ENCODE measurements at regions not wholly inside any gene's neighbourhood (a gene's known extent, or its start where the extent isn't known, plus 50 kb on each side); places are given as distances from the start of the nearest gene placed in this dataset.
A peak's percentile ranks its signal among the peaks of the same experiment; 100 is the strongest.

- DNase-seq: no peak
- ChIA-PET POLR2A (no interaction called here), CTCF (interaction anchor here (1.1 kb wide), 1 partner anchor 14 kb away, joined by 3 read pairs; no protein-coding TSS in a partner anchor)
- Histone ChIP-seq H3K4me1 (ENCODE audit: control extremely low read depth in 1 of 4, control insufficient read depth in 4 of 4, insufficient read depth in 4 of 4, low read length in 3 of 4) (peaks cover 0 to 8% (median 3%) of the 10 kb centered on the region in 4 experiments), H3K27me3 (replicated peaks in 2 of 5; ENCODE audit: control insufficient read depth in 4 of 5, insufficient read depth in 5 of 5, low read length in 4 of 5) (no peaks in the 10 kb centered on the region), H3K36me3 (ENCODE audit: control insufficient read depth in 4 of 4, insufficient read depth in 4 of 4, low read length in 3 of 4) (no peaks in the 10 kb centered on the region), H3K4me3 (ENCODE audit: control insufficient read depth in 1 of 7, extremely low read depth in 1 of 7, insufficient read depth in 4 of 7, low read depth in 2 of 7, low read length in 6 of 7) (no peak overlapping the region), H3K27ac (ENCODE audit: insufficient read depth in 1 of 2, low read depth in 1 of 2, low read length in 2 of 2, poor library complexity in 1 of 2, severe bottlenecking in 2 of 2) (no peak overlapping the region), H3K9me3 (ENCODE audit: control extremely low read depth in 1 of 5, control insufficient read depth in 4 of 5, insufficient read depth in 2 of 5, low read depth in 1 of 5, low read length in 4 of 5) (no peaks in the 10 kb centered on the region)
- 96% methylated on average over 4 of the region's 6 CpGs for WGBS (ENCODE audit: insufficient coverage)
Observed at GRCh38 chr2:128628996-128629395, 310.3 kb upstream of the HS6ST1 start.

DNA sequence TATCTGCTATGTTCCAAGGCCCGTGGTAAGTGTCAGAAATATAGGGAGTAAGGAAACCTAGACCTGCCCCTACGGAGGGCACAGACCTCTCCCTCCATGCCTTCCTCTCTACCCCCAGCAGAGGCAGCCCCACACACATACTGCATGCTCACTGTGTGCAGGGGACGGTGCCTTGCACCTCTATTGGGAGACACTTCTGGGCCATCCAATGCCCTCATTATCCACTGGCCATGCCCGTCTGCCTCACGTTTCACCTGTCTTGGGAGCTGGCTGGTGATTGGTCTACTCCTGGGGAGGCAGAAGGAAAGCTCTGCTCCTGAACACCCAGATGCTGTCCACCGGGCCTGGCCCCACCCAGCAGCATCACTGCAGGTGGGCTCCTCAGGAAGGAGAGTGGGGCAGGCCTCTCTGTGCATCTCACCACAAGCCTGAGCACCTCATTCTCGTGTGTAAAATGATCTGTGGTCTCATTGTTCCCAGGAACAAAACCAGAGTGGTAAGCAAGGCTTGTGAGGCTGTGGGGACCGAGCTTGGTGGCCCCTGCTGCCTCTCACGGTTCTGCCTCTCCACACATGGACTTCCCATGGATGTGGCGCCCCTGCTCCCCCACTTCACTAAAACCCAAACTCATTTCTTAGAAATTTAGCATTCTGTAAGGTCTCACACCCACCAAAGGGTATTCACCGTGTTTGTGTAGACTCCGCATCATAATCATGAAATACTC is 312.5 kb upstream of the HS6ST1 start:
- H3K4me3 ChIP-seq (ENCODE audit: control insufficient read depth in 1 of 7, extremely low read depth in 1 of 7, insufficient read depth in 4 of 7, low read depth in 2 of 7, low read length in 6 of 7): no peak overlapping the region
- H3K36me3 ChIP-seq (ENCODE audit: control insufficient read depth in 4 of 4, insufficient read depth in 4 of 4, low read length in 3 of 4): no peaks in the 10 kb centered on the region
- CTCF ChIA-PET: interaction anchor here (1.6 kb wide), 1 partner anchor 56 kb away, joined by 4 read pairs; no protein-coding TSS in a partner anchor
- DNase-seq: no peak
- H3K9me3 ChIP-seq (ENCODE audit: control extremely low read depth in 1 of 5, control insufficient read depth in 4 of 5, insufficient read depth in 2 of 5, low read depth in 1 of 5, low read length in 4 of 5): no peaks in the 10 kb centered on the region
- WGBS (ENCODE audit: insufficient coverage): 95% methylated on average over 8 of the region's 12 CpGs
- no peaks in the 10 kb centered on the region for H3K27me3 ChIP-seq (replicated peaks in 2 of 5; ENCODE audit: control insufficient read depth in 4 of 5, insufficient read depth in 5 of 5, low read length in 4 of 5)
- POLR2A ChIA-PET: no interaction called here
- H3K27ac ChIP-seq (ENCODE audit: insufficient read depth in 1 of 2, low read depth in 1 of 2, low read length in 2 of 2, poor library complexity in 1 of 2, severe bottlenecking in 2 of 2): no peak overlapping the region
- peaks cover 0 to 4% (median 0%) of the 10 kb centered on the region in 4 experiments for H3K4me1 ChIP-seq (ENCODE audit: control extremely low read depth in 1 of 4, control insufficient read depth in 4 of 4, insufficient read depth in 4 of 4, low read length in 3 of 4)

- H3K27ac ChIP-seq (ENCODE audit: insufficient read depth in 1 of 2, low read depth in 1 of 2, low read length in 2 of 2, poor library complexity in 1 of 2, severe bottlenecking in 2 of 2): no peak overlapping the region
- WGBS (ENCODE audit: insufficient coverage): 98% methylated on average over 15 of the region's 15 CpGs
- ChIA-PET CTCF (interaction anchor here (1.6 kb wide), 1 partner anchor 55 kb away, joined by 4 read pairs; no protein-coding TSS in a partner anchor), POLR2A (no interaction called here)
- DNase-seq: no peak
- peaks cover 0 to 10% (median 1%) of the 10 kb centered on the region in 4 experiments for H3K4me1 ChIP-seq (ENCODE audit: control extremely low read depth in 1 of 4, control insufficient read depth in 4 of 4, insufficient read depth in 4 of 4, low read length in 3 of 4)
- no peaks in the 10 kb centered on the region for H3K9me3 ChIP-seq (ENCODE audit: control extremely low read depth in 1 of 5, control insufficient read depth in 4 of 5, insufficient read depth in 2 of 5, low read depth in 1 of 5, low read length in 4 of 5)
- no peak overlapping the region for H3K4me3 ChIP-seq (ENCODE audit: control insufficient read depth in 1 of 7, extremely low read depth in 1 of 7, insufficient read depth in 4 of 7, low read depth in 2 of 7, low read length in 6 of 7)
- no peaks in the 10 kb centered on the region for H3K27me3 ChIP-seq (replicated peaks in 2 of 5; ENCODE audit: control insufficient read depth in 4 of 5, insufficient read depth in 5 of 5, low read length in 4 of 5)
- no peaks in the 10 kb centered on the region for H3K36me3 ChIP-seq (ENCODE audit: control insufficient read depth in 4 of 4, insufficient read depth in 4 of 4, low read length in 3 of 4)
Observed at GRCh38 chr2:128631698-128632500, 313.2 kb upstream of the HS6ST1 start.

DNA sequence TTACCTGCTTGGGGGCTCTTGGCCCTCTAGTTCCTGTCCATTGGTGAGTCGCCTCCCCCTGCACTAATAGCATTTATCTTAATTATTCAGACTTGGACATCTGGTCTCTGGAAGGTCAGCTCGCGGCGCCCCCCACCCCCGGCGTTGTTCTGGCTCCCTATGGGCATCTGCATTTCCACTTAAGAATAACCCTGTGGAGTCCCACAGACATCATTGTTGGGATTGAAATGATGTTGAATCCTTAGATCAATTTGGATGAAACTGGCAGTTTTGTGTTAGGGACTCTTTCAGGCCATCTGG is 313.8 kb upstream of the HS6ST1 start:
- DNase-seq: no peak
- Histone ChIP-seq H3K27me3 (replicated peaks in 2 of 5; ENCODE audit: control insufficient read depth in 4 of 5, insufficient read depth in 5 of 5, low read length in 4 of 5) (no peaks in the 10 kb centered on the region), H3K27ac (ENCODE audit: insufficient read depth in 1 of 2, low read depth in 1 of 2, low read length in 2 of 2, poor library complexity in 1 of 2, severe bottlenecking in 2 of 2) (no peak overlapping the region), H3K4me3 (ENCODE audit: control insufficient read depth in 1 of 7, extremely low read depth in 1 of 7, insufficient read depth in 4 of 7, low read depth in 2 of 7, low read length in 6 of 7) (no peak overlapping the region), H3K9me3 (ENCODE audit: control extremely low read depth in 1 of 5, control insufficient read depth in 4 of 5, insufficient read depth in 2 of 5, low read depth in 1 of 5, low read length in 4 of 5) (no peaks in the 10 kb centered on the region), H3K36me3 (ENCODE audit: control insufficient read depth in 4 of 4, insufficient read depth in 4 of 4, low read length in 3 of 4) (no peaks in the 10 kb centered on the region), H3K4me1 (ENCODE audit: control extremely low read depth in 1 of 4, control insufficient read depth in 4 of 4, insufficient read depth in 4 of 4, low read length in 3 of 4) (peaks cover 0 to 13% (median 1%) of the 10 kb centered on the region in 4 experiments)
- POLR2A ChIA-PET: no interaction called here
- 100% methylated on average over 6 of the region's 6 CpGs for WGBS (ENCODE audit: insufficient coverage)
- CTCF ChIA-PET: interaction anchor here (1.6 kb wide), 1 partner anchor 54 kb away, joined by 4 read pairs; no protein-coding TSS in a partner anchor

- Histone ChIP-seq H3K36me3 (ENCODE audit: control insufficient read depth in 4 of 4, insufficient read depth in 4 of 4, low read length in 3 of 4) (no peaks in the 10 kb centered on the region), H3K27me3 (replicated peaks in 2 of 5; ENCODE audit: control insufficient read depth in 4 of 5, insufficient read depth in 5 of 5, low read length in 4 of 5) (no peaks in the 10 kb centered on the region), H3K4me3 (ENCODE audit: control insufficient read depth in 1 of 7, extremely low read depth in 1 of 7, insufficient read depth in 4 of 7, low read depth in 2 of 7, low read length in 6 of 7) (no peak overlapping the region), H3K9me3 (ENCODE audit: control extremely low read depth in 1 of 5, control insufficient read depth in 4 of 5, insufficient read depth in 2 of 5, low read depth in 1 of 5, low read length in 4 of 5) (no peaks in the 10 kb centered on the region), H3K4me1 (ENCODE audit: control extremely low read depth in 1 of 4, control insufficient read depth in 4 of 4, insufficient read depth in 4 of 4, low read length in 3 of 4) (peaks cover 1 to 23% (median 7%) of the 10 kb centered on the region in 4 experiments), H3K27ac (ENCODE audit: insufficient read depth in 1 of 2, low read depth in 1 of 2, low read length in 2 of 2, poor library complexity in 1 of 2, severe bottlenecking in 2 of 2) (no peak overlapping the region)
- DNase-seq: no peak
- ChIA-PET POLR2A (no interaction called here), CTCF (no interaction called here)
- no CpG with 5 or more reads among the region's 3 CpGs for WGBS (ENCODE audit: insufficient coverage)
Observed at GRCh38 chr2:128633501-128633900, 314.8 kb upstream of the HS6ST1 start.

- peak in 2 of 3 donors; percentile 23 to 33 for DNase-seq
- Histone ChIP-seq H3K4me3 (ENCODE audit: control insufficient read depth in 1 of 7, extremely low read depth in 1 of 7, insufficient read depth in 4 of 7, low read depth in 2 of 7, low read length in 6 of 7) (no peak overlapping the region), H3K9me3 (ENCODE audit: control extremely low read depth in 1 of 5, control insufficient read depth in 4 of 5, insufficient read depth in 2 of 5, low read depth in 1 of 5, low read length in 4 of 5) (no peaks in the 10 kb centered on the region), H3K27ac (ENCODE audit: insufficient read depth in 1 of 2, low read depth in 1 of 2, low read length in 2 of 2, poor library complexity in 1 of 2, severe bottlenecking in 2 of 2) (no peak overlapping the region), H3K27me3 (replicated peaks in 2 of 5; ENCODE audit: control insufficient read depth in 4 of 5, insufficient read depth in 5 of 5, low read length in 4 of 5) (no peaks in the 10 kb centered on the region), H3K36me3 (ENCODE audit: control insufficient read depth in 4 of 4, insufficient read depth in 4 of 4, low read length in 3 of 4) (no peaks in the 10 kb centered on the region), H3K4me1 (ENCODE audit: control extremely low read depth in 1 of 4, control insufficient read depth in 4 of 4, insufficient read depth in 4 of 4, low read length in 3 of 4) (peaks cover 6 to 39% (median 26%) of the 10 kb centered on the region in 4 experiments)
- CTCF ChIA-PET: interaction anchor here (1.2 to 2.1 kb wide), 2 partner anchors 9 to 121 kb away, joined by 3 to 10 read pairs; no protein-coding TSS in a partner anchor
- POLR2A ChIA-PET: no interaction called here
- 68% methylated on average over 6 of the region's 8 CpGs for WGBS (ENCODE audit: insufficient coverage)
Observed at GRCh38 chr2:128635361-128635900, 316.8 kb upstream of the HS6ST1 start.

GRCh38 chr2:128636802-128637147 is 318.1 kb upstream of the HS6ST1 start:
- Histone ChIP-seq H3K9me3 (ENCODE audit: control extremely low read depth in 1 of 5, control insufficient read depth in 4 of 5, insufficient read depth in 2 of 5, low read depth in 1 of 5, low read length in 4 of 5) (no peaks in the 10 kb centered on the region), H3K27ac (ENCODE audit: insufficient read depth in 1 of 2, low read depth in 1 of 2, low read length in 2 of 2, poor library complexity in 1 of 2, severe bottlenecking in 2 of 2) (no peak overlapping the region), H3K36me3 (ENCODE audit: control insufficient read depth in 4 of 4, insufficient read depth in 4 of 4, low read length in 3 of 4) (no peaks in the 10 kb centered on the region), H3K4me3 (ENCODE audit: control insufficient read depth in 1 of 7, extremely low read depth in 1 of 7, insufficient read depth in 4 of 7, low read depth in 2 of 7, low read length in 6 of 7) (no peak overlapping the region), H3K4me1 (ENCODE audit: control extremely low read depth in 1 of 4, control insufficient read depth in 4 of 4, insufficient read depth in 4 of 4, low read length in 3 of 4) (peaks cover 6 to 52% (median 32%) of the 10 kb centered on the region in 4 experiments), H3K27me3 (replicated peaks in 2 of 5; ENCODE audit: control insufficient read depth in 4 of 5, insufficient read depth in 5 of 5, low read length in 4 of 5) (no peaks in the 10 kb centered on the region)
- CTCF ChIA-PET: interaction anchor here (0.9 to 2.1 kb wide), 4 partner anchors 26 to 119 kb away, joined by 3 to 10 read pairs (median 4); no protein-coding TSS in a partner anchor
- POLR2A ChIA-PET: no interaction called here
- WGBS (ENCODE audit: insufficient coverage): 94% methylated on average over 4 of the region's 5 CpGs
- no peak for DNase-seq
